ENCODE measurements at regions not wholly inside any gene's neighbourhood (a gene's known extent, or its start where the extent isn't known, plus 50 kb on each side); places are given as distances from the start of the nearest gene placed in this dataset.

DNA sequence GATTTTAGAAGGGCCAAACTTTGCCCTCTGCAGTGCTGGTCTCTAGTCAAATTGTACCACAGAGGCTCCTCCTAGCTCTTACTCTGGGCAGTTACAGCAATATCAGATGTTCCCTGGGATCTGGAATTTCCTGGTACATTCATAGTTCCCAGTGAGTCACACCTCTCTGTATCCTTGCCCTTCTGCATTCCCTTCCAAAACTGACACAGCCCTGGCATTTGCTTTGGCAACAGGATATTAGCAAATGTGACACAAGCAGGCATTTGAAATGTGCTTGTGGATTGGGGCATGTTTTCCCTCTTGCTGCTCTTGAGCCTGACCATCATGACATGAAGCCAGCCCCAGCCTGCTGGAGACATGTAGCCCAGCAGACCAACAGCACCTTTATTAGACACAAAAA, 284.7 kb upstream of the AKR1E2 start:
- DNase-seq (ENCODE audit: low read depth, low spot score), result peak; percentile 70
- POLR2A ChIA-PET, result no interaction called here
- TF ChIP-seq CTCF (IDR thresholded peaks at IDR 0.05; ENCODE audit: insufficient read depth, low read length, missing control alignments), result peak; percentile 31
- H3K4me3 ChIP-seq (ENCODE audit: low read depth, low read length), result no peak overlapping the region
- CTCF ChIA-PET, result interaction anchor here (0.9 kb wide), 1 partner anchor 15 kb away, joined by 3 read pairs; no protein-coding TSS in a partner anchor

DNA sequence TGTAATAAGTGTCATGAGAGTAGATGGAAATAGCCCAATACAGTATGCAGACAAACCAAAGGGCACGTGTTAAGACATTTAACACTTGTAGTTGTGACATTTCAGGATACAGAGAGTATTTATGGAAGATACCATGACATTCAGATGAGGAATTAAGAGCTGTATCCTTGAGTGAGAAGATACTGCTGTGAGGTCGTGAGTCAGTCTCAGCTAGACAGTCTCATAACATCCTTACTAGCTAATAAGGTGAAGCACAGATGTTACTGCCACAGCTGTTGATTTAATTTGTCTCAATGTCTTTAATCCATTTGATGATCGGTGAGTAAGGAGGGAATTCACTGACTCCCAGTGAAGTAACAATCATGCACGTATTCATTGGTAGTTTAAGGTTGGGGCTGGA, 288.0 kb upstream of the AKR1E2 start:
- ChIA-PET CTCF (interaction anchor here (1.0 to 1.6 kb wide), 2 partner anchors 9 to 11 kb away, joined by 4 to 5 read pairs; no protein-coding TSS in a partner anchor), POLR2A (no interaction called here)
- no peak overlapping the region for H3K4me3 ChIP-seq (ENCODE audit: low read depth, low read length)
- TF ChIP-seq CTCF (IDR thresholded peaks at IDR 0.05; ENCODE audit: insufficient read depth, low read length, missing control alignments), result no peak
- no peak for DNase-seq (ENCODE audit: low read depth, low spot score)

- DNase-seq (ENCODE audit: low read depth, low spot score), result no peak
- H3K4me3 ChIP-seq (ENCODE audit: low read depth, low read length), result no peak overlapping the region
- ChIA-PET CTCF (interaction anchor here (1.1 kb wide), 1 partner anchor 24 kb away, joined by 3 read pairs; no protein-coding TSS in a partner anchor), POLR2A (no interaction called here)
- TF ChIP-seq CTCF (IDR thresholded peaks at IDR 0.05; ENCODE audit: insufficient read depth, low read length, missing control alignments), result no peak
These were observed 290.5 kb upstream of the AKR1E2 start for GRCh38 chr10:4535521-4535920.

GRCh38 chr10:4533621-4534020, 292.4 kb upstream of the AKR1E2 start:
- TF ChIP-seq CTCF (IDR thresholded peaks at IDR 0.05; ENCODE audit: insufficient read depth, low read length, missing control alignments), result no peak
- ChIA-PET CTCF (interaction anchor here (0.7 kb wide), 1 partner anchor 1294 kb away, joined by 3 read pairs; no protein-coding TSS in a partner anchor), POLR2A (no interaction called here)
- no peak for DNase-seq (ENCODE audit: low read depth, low spot score)
- no peak overlapping the region for H3K4me3 ChIP-seq (ENCODE audit: low read depth, low read length)

GRCh38 chr10:4532976-4533375, 293.0 kb upstream of the AKR1E2 start:
- DNase-seq (ENCODE audit: low read depth, low spot score), result no peak
- ChIA-PET CTCF (no interaction called here), POLR2A (no interaction called here)
- H3K4me3 ChIP-seq (ENCODE audit: low read depth, low read length), result no peak overlapping the region
- no peak for TF ChIP-seq CTCF (IDR thresholded peaks at IDR 0.05; ENCODE audit: insufficient read depth, low read length, missing control alignments)

- POLR2A ChIA-PET, result no interaction called here
- H3K4me3 ChIP-seq (ENCODE audit: low read depth, low read length), result no peak overlapping the region
- TF ChIP-seq CTCF (IDR thresholded peaks at IDR 0.05; ENCODE audit: insufficient read depth, low read length, missing control alignments), result no peak
- no peak for DNase-seq (ENCODE audit: low read depth, low spot score)
- CTCF ChIA-PET, result no interaction called here
These were observed 293.5 kb upstream of the AKR1E2 start for GRCh38 chr10:4532467-4532866.

Data from AG04449 (cell line).